Neural progenitor cell (in vitro differentiated cells): ENCODE measurements at regions not wholly inside any gene's neighbourhood (a gene's known extent, or its start where the extent isn't known, plus 50 kb on each side); places are given as distances from the start of the nearest gene placed in this dataset.

Experiments
- DNase-seq: peaks from one replicate; pipeline ENCODE4 v3.0.0-alpha.2; 2016; ENCODE audit warnings: low spot score
- H2AFZ ChIP-seq: fragments of 200-600 bp; sonication (generic); replicated peaks from 2 replicates; pipeline ENCODE4 v1.6.1; 2016; ENCODE audit warnings: antibody characterized with exemption
- H3F3A ChIP-seq: fragments of 200-600 bp; sonication (generic); 2 replicates; pipeline ENCODE4 v1.6.1; 2016; ENCODE audit warnings: antibody characterized with exemption, low read depth
- H3K27ac ChIP-seq: fragments of 200-600 bp; sonication (generic); 2 replicates; pipeline ENCODE4 v1.5.1; 2016; ENCODE audit warnings: mild to moderate bottlenecking
- H3K27me3 ChIP-seq: fragments of 200-600 bp; sonication (generic); 2 replicates; pipeline ENCODE4 v1.6.1; 2016; ENCODE audit warnings: mild to moderate bottlenecking, moderate library complexity
- H3K36me3 ChIP-seq: fragments of 200-600 bp; sonication (generic); 2 replicates; pipeline ENCODE4 v1.5.1; 2016
- H3K4me1 ChIP-seq: fragments of 200-600 bp; sonication (generic); 2 replicates; pipeline ENCODE4 v1.6.1; 2016; ENCODE audit warnings: mixed run types
- H3K4me2 ChIP-seq: fragments of 200-600 bp; sonication (generic); 2 replicates; pipeline ENCODE4 v1.6.1; 2016
- H3K4me3 ChIP-seq: fragments of 200-600 bp; sonication (generic); 2 replicates; pipeline ENCODE4 v1.5.1; 2016
- H3K79me2 ChIP-seq: fragments of 200-600 bp; sonication (generic); 2 replicates; pipeline ENCODE4 v1.6.1; 2016; ENCODE audit warnings: low read depth
- H3K9ac ChIP-seq: fragments of 200-600 bp; sonication (generic); 2 replicates; pipeline ENCODE4 v1.6.1; 2016
- H3K9me3 ChIP-seq: fragments of 200-600 bp; sonication (generic); 2 replicates; pipeline ENCODE4 v1.5.1; 2016; ENCODE audit warnings: low read depth
- H4K20me1 ChIP-seq: fragments of 200-600 bp; sonication (generic); 2 replicates; pipeline ENCODE4 v1.6.1; 2016; ENCODE audit warnings: low read depth
- H3K27ac Mint-ChIP-seq: 3 replicates; pipeline ENCODE4 v1.8.0; 2021; ENCODE audit warnings: mixed read lengths
- H3K27me3 Mint-ChIP-seq: 2 replicates; pipeline ENCODE4 v1.8.0; 2022; ENCODE audit warnings: low read depth, mild to moderate bottlenecking, inconsistent platforms, moderate library complexity, mixed read lengths; ENCODE audit not compliant: insufficient read depth
- H3K36me3 Mint-ChIP-seq: 3 replicates; pipeline ENCODE4 v1.8.0; 2021; ENCODE audit warnings: mixed read lengths
- H3K4me1 Mint-ChIP-seq: 3 replicates; pipeline ENCODE4 v1.8.0; 2021; ENCODE audit warnings: mixed read lengths
- H3K4me3 Mint-ChIP-seq: 3 replicates; pipeline ENCODE4 v1.8.0; 2021; ENCODE audit warnings: mild to moderate bottlenecking, moderate library complexity, mixed read lengths
- H3K9me3 Mint-ChIP-seq: 3 replicates; pipeline ENCODE4 v1.8.0; 2020; ENCODE audit warnings: mixed read lengths
- CTCF ChIP-seq: fragments of 200-600 bp; sonication (generic); IDR thresholded peaks from 2 replicates; pipeline ENCODE4 v1.5.1; 2017; ENCODE audit warnings: antibody characterized with exemption, mild to moderate bottlenecking
- EZH2 ChIP-seq: fragments of 200-600 bp; sonication (generic); IDR thresholded peaks from 2 replicates; pipeline ENCODE4 v1.6.1; 2017; ENCODE audit warnings: antibody characterized with exemption, mild to moderate bottlenecking, moderate library complexity
- EZH2phosphoT487 ChIP-seq: fragments of 200-600 bp; sonication (generic); IDR thresholded peaks from 2 replicates; pipeline ENCODE4 v1.6.1; 2017; ENCODE audit warnings: antibody characterized with exemption

- H3K4me1 Mint-ChIP-seq = peaks cover 12% of the 10 kb centered on the region
- H3K79me2 ChIP-seq = no peaks in the 10 kb centered on the region
- no peak overlapping the region for H3K4me2 ChIP-seq
- H3K27me3 Mint-ChIP-seq = peaks cover under 1% of the 10 kb centered on the region
- H3K9me3 ChIP-seq = peaks cover 14% of the 10 kb centered on the region
- H4K20me1 ChIP-seq = no peaks in the 10 kb centered on the region
- no peak overlapping the region for H2AFZ ChIP-seq
- no peak for DNase-seq
- H3K36me3 Mint-ChIP-seq = no peaks in the 10 kb centered on the region
- no peak overlapping the region for H3K27ac ChIP-seq
- no peaks in the 10 kb centered on the region for H3F3A ChIP-seq
- TF ChIP-seq CTCF (no peak), EZH2 (no peak), EZH2phosphoT487 (no peak)
- H3K27me3 ChIP-seq = no peaks in the 10 kb centered on the region
- no peak overlapping the region for H3K4me3 ChIP-seq
- no peak overlapping the region for H3K9ac ChIP-seq
- H3K4me3 Mint-ChIP-seq = no peak overlapping the region
- no peaks in the 10 kb centered on the region for H3K36me3 ChIP-seq
- H3K4me1 ChIP-seq = no peaks in the 10 kb centered on the region
- no peak overlapping the region for H3K27ac Mint-ChIP-seq
- peaks cover 12% of the 10 kb centered on the region for H3K9me3 Mint-ChIP-seq
Observed at GRCh38 chr13:97629601-97630272, 195.8 kb downstream of the RAP2A start.

- peaks cover 12% of the 10 kb centered on the region for H3K9me3 Mint-ChIP-seq
- H3K4me1 Mint-ChIP-seq = peaks cover 12% of the 10 kb centered on the region
- H4K20me1 ChIP-seq = no peaks in the 10 kb centered on the region
- H3K36me3 ChIP-seq = no peaks in the 10 kb centered on the region
- no peak for TF ChIP-seq CTCF
- no peak for TF ChIP-seq EZH2phosphoT487
- TF ChIP-seq EZH2 = no peak
- H3K9ac ChIP-seq = no peak overlapping the region
- H3K27ac ChIP-seq = no peak overlapping the region
- peaks cover 14% of the 10 kb centered on the region for H3K9me3 ChIP-seq
- H3K4me3 Mint-ChIP-seq = no peak overlapping the region
- no peaks in the 10 kb centered on the region for H3K4me1 ChIP-seq
- no peaks in the 10 kb centered on the region for H3F3A ChIP-seq
- peaks cover 2% of the 10 kb centered on the region for H3K27me3 Mint-ChIP-seq
- no peaks in the 10 kb centered on the region for H3K79me2 ChIP-seq
- H3K27ac Mint-ChIP-seq = no peak overlapping the region
- no peaks in the 10 kb centered on the region for H3K36me3 Mint-ChIP-seq
- no peak overlapping the region for H3K4me3 ChIP-seq
- H3K27me3 ChIP-seq = no peaks in the 10 kb centered on the region
- no peak overlapping the region for H3K4me2 ChIP-seq
- no peak overlapping the region for H2AFZ ChIP-seq
- DNase-seq = no peak
Observed at GRCh38 chr13:97630725-97631124, 196.8 kb downstream of the RAP2A start.

GRCh38 chr13:97631158-97631557 is 197.2 kb downstream of the RAP2A start:
- H3K9ac ChIP-seq = no peak overlapping the region
- peaks cover 2% of the 10 kb centered on the region for H3K27me3 Mint-ChIP-seq
- peak; percentile 34 for DNase-seq
- H3K9me3 Mint-ChIP-seq = peaks cover 12% of the 10 kb centered on the region
- no peaks in the 10 kb centered on the region for H3K36me3 Mint-ChIP-seq
- no peaks in the 10 kb centered on the region for H4K20me1 ChIP-seq
- H3K4me1 ChIP-seq = no peaks in the 10 kb centered on the region
- no peaks in the 10 kb centered on the region for H3K27me3 ChIP-seq
- no peaks in the 10 kb centered on the region for H3F3A ChIP-seq
- H3K9me3 ChIP-seq = peaks cover 14% of the 10 kb centered on the region
- no peak overlapping the region for H3K27ac Mint-ChIP-seq
- no peak for TF ChIP-seq EZH2phosphoT487
- TF ChIP-seq CTCF = peak; percentile 45
- H3K4me2 ChIP-seq = no peak overlapping the region
- H3K79me2 ChIP-seq = no peaks in the 10 kb centered on the region
- H3K4me1 Mint-ChIP-seq = peaks cover 12% of the 10 kb centered on the region
- no peak overlapping the region for H3K4me3 ChIP-seq
- H3K4me3 Mint-ChIP-seq = no peak overlapping the region
- H2AFZ ChIP-seq = no peak overlapping the region
- no peak overlapping the region for H3K27ac ChIP-seq
- H3K36me3 ChIP-seq = no peaks in the 10 kb centered on the region
